Endothelial cell (in vitro differentiated cells): ENCODE measurements at regions not wholly inside any gene's neighbourhood (a gene's known extent, or its start where the extent isn't known, plus 50 kb on each side); places are given as distances from the start of the nearest gene placed in this dataset.

Experiments used
- DNase-seq: peaks from one replicate; pipeline ENCODE4 v3.0.0; 2021; ENCODE audit warnings: low spot score
- H3K27ac Mint-ChIP-seq: one replicate; pipeline ENCODE4 v1.8.0; 2021; ENCODE audit warnings: mixed read lengths, inconsistent platforms; ENCODE audit not compliant: unreplicated experiment
- H3K27me3 Mint-ChIP-seq: one replicate; pipeline ENCODE4 v1.8.0; 2021; ENCODE audit warnings: mild to moderate bottlenecking, moderate library complexity, mixed read lengths, inconsistent platforms; ENCODE audit not compliant: unreplicated experiment
- H3K36me3 Mint-ChIP-seq: one replicate; pipeline ENCODE4 v1.8.0; 2021; ENCODE audit warnings: mild to moderate bottlenecking, low read depth, mixed read lengths, inconsistent platforms; ENCODE audit not compliant: unreplicated experiment
- H3K4me1 Mint-ChIP-seq: one replicate; pipeline ENCODE4 v1.8.0; 2021; ENCODE audit warnings: mild to moderate bottlenecking, mixed read lengths, inconsistent platforms; ENCODE audit not compliant: unreplicated experiment
- H3K4me3 Mint-ChIP-seq: one replicate; pipeline ENCODE4 v1.8.0; 2021; ENCODE audit warnings: mild to moderate bottlenecking, mixed read lengths, inconsistent platforms; ENCODE audit not compliant: unreplicated experiment
- H3K9me3 Mint-ChIP-seq: one replicate; pipeline ENCODE4 v1.8.0; 2021; ENCODE audit warnings: mixed read lengths, inconsistent platforms; ENCODE audit not compliant: unreplicated experiment
- TF ChIP-seq, protein P1 (sequence below): fragments of 200-600 bp; sonication (generic); IDR thresholded peaks from one replicate; pipeline ENCODE4 v1.5.0; 2021; ENCODE audit warnings: antibody characterized with exemption; ENCODE audit not compliant: unreplicated experiment

- H3K4me3 Mint-ChIP-seq = no peak overlapping the region
- H3K36me3 Mint-ChIP-seq = no peaks in the 10 kb centered on the region
- H3K27ac Mint-ChIP-seq = no peak overlapping the region
- no peaks in the 10 kb centered on the region for H3K9me3 Mint-ChIP-seq
- DNase-seq = no peak
- no peaks in the 10 kb centered on the region for H3K27me3 Mint-ChIP-seq
- no peaks in the 10 kb centered on the region for H3K4me1 Mint-ChIP-seq
- TF ChIP-seq, protein P1, sequence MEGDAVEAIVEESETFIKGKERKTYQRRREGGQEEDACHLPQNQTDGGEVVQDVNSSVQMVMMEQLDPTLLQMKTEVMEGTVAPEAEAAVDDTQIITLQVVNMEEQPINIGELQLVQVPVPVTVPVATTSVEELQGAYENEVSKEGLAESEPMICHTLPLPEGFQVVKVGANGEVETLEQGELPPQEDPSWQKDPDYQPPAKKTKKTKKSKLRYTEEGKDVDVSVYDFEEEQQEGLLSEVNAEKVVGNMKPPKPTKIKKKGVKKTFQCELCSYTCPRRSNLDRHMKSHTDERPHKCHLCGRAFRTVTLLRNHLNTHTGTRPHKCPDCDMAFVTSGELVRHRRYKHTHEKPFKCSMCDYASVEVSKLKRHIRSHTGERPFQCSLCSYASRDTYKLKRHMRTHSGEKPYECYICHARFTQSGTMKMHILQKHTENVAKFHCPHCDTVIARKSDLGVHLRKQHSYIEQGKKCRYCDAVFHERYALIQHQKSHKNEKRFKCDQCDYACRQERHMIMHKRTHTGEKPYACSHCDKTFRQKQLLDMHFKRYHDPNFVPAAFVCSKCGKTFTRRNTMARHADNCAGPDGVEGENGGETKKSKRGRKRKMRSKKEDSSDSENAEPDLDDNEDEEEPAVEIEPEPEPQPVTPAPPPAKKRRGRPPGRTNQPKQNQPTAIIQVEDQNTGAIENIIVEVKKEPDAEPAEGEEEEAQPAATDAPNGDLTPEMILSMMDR = no peak
Measured at GRCh38 chr5:167786871-167787578, 504.4 kb upstream of the WWC1 start.

DNA sequence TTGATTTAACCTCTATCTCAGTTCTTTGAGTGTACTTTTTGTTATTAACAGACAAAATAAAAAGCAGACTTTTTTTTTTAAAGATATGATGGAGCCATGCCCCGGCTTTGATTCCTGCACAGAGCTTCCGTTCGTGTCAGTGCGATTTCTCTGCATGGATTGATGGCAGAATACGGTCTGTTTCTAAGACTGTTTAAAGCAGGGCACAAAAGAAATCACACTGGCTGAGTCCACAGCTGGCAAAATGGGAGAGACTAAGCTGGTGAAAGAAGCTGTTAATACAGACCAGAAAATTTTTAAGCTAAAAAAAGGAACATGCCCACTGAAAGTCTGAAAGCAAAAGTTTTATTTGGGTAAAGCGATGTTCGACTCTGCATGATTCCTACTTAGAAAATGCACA, 501.4 kb upstream of the WWC1 start:
- Mint-ChIP-seq H3K27me3 (no peaks in the 10 kb centered on the region), H3K4me1 (peaks cover 5% of the 10 kb centered on the region), H3K36me3 (no peaks in the 10 kb centered on the region), H3K4me3 (no peak overlapping the region), H3K27ac (no peak overlapping the region), H3K9me3 (no peaks in the 10 kb centered on the region)
- no peak for DNase-seq
- TF ChIP-seq, protein P1 = no peak

GRCh38 chr5:167790462-167791260, 500.8 kb upstream of the WWC1 start:
- Mint-ChIP-seq H3K4me3 (no peak overlapping the region), H3K36me3 (no peaks in the 10 kb centered on the region), H3K27ac (no peak overlapping the region), H3K27me3 (no peaks in the 10 kb centered on the region), H3K9me3 (no peaks in the 10 kb centered on the region), H3K4me1 (peaks cover 5% of the 10 kb centered on the region)
- TF ChIP-seq, protein P1 = no peak
- no peak for DNase-seq

DNA sequence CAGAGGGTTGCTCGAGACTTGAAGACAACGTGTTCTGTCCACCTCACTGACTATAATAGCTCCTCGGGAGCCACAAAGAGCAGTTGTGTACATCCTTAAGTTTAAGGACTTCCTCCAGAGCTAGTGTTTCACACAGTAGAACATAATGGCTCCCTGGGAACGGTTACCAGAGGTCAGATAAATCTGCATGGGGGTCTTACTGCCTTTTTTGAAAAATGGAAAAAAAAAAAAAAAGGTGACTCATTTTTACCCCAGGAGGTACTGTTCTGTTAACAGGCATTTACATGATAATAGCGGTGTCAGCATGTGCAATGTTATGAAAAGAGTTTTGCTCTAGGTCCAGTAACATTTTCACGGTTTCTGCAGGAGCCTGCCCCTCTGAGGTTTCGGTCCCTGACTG, 498.9 kb upstream of the WWC1 start:
- Mint-ChIP-seq H3K9me3 (no peaks in the 10 kb centered on the region), H3K27me3 (no peaks in the 10 kb centered on the region), H3K27ac (no peak overlapping the region), H3K4me1 (peaks cover 5% of the 10 kb centered on the region), H3K4me3 (no peak overlapping the region), H3K36me3 (no peaks in the 10 kb centered on the region)
- DNase-seq = no peak
- TF ChIP-seq, protein P1 = no peak

DNA sequence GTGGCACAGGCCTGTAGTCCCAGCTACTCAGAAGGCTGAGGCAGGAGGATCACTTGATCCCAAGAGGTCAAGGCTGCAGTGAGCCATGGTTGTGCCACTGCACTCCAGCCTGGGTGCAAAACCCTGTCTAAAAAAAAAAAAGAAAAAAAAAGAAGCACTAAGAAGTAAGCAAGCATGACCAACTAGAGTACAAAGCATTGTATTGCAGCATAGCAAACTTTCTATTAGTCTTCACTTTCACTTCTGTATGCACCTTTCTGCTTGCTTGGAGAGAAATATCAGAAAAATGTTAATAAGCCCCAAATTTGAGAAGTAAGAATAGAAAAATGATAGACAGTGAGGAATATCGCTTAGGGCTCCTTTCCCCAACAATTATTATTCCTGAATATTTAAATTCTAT, 497.7 kb upstream of the WWC1 start:
- Mint-ChIP-seq H3K36me3 (no peaks in the 10 kb centered on the region), H3K4me1 (peaks cover 11% of the 10 kb centered on the region), H3K4me3 (no peak overlapping the region), H3K9me3 (no peaks in the 10 kb centered on the region), H3K27ac (no peak overlapping the region), H3K27me3 (no peaks in the 10 kb centered on the region)
- TF ChIP-seq, protein P1 = no peak
- DNase-seq = no peak
